Right lobe of liver (tissue), 4 donors: ENCODE measurements at regions not wholly inside any gene's neighbourhood (a gene's known extent, or its start where the extent isn't known, plus 50 kb on each side); places are given as distances from the start of the nearest gene placed in this dataset.

ENCODE experiments used
- POLR2A ChIP-seq: fragments of 450-650 bp; IDR thresholded peaks from one replicate; pipeline ENCODE4 v1.6.1; 2017; ENCODE audit warnings: antibody characterized with exemption, mild to moderate bottlenecking
- TF ChIP-seq, protein P1 (sequence below), 4 donors: fragments of 200-600 bp in 3 of 4; fragments of 450-650 bp in 1 of 4; IDR thresholded peaks; one replicate each; pipeline versions ENCODE4 v1.5.1 to v1.8.0; 2016 to 2022; ENCODE audit warnings: antibody characterized with exemption in 4 of 4, mild to moderate bottlenecking in 2 of 4
- donor health status: DM: no; HTN: no; CAD: no.
- donor health status: DM: no; HTN: no; CAD: no.
- donor health status: DM: no; HTN: yes; CAD: no.

DNA sequence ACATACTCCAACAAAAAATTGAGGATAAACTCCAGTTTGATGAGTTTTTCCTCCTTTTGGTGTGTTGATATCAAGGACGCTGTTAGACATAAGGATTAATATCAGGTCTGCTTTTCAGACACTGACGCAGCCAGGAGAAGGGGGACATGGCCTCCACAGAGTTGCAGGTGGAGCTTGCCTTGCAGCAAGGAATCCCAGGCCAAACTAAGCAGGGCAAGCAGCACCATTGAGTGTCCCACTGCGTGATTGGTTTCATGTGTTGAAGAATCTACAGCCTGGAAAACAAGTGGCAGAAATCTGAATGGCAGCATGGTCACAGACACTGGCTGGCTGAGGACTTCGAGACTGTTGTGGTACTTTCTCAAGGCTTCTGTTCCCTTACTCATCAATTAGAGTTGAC is 777.6 kb downstream of the KCNJ18 start:
- TF ChIP-seq, protein P1, sequence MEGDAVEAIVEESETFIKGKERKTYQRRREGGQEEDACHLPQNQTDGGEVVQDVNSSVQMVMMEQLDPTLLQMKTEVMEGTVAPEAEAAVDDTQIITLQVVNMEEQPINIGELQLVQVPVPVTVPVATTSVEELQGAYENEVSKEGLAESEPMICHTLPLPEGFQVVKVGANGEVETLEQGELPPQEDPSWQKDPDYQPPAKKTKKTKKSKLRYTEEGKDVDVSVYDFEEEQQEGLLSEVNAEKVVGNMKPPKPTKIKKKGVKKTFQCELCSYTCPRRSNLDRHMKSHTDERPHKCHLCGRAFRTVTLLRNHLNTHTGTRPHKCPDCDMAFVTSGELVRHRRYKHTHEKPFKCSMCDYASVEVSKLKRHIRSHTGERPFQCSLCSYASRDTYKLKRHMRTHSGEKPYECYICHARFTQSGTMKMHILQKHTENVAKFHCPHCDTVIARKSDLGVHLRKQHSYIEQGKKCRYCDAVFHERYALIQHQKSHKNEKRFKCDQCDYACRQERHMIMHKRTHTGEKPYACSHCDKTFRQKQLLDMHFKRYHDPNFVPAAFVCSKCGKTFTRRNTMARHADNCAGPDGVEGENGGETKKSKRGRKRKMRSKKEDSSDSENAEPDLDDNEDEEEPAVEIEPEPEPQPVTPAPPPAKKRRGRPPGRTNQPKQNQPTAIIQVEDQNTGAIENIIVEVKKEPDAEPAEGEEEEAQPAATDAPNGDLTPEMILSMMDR (IDR thresholded peaks at IDR 0.05): no peak
- TF ChIP-seq POLR2A: no peak
